GM18498 (cell line): ENCODE measurements at regions not wholly inside any gene's neighbourhood (a gene's known extent, or its start where the extent isn't known, plus 50 kb on each side); places are given as distances from the start of the nearest gene placed in this dataset.

Experiments
- ATAC-seq: cut with Tn5 transposase; IDR thresholded peaks from one replicate; pipeline ENCODE4 v1.9.1; 2021; ENCODE audit warnings: mild to moderate bottlenecking, moderate library complexity; ENCODE audit not compliant: unreplicated experiment

- no peak for ATAC-seq
Observed at GRCh38 chr6:122524056-122524455, 52.4 kb upstream of the SERINC1 start.

GRCh38 chr6:122530440-122531046 lies 58.9 kb upstream of the SERINC1 start:
- peak; percentile 99 for ATAC-seq

- ATAC-seq: no peak
Observed at GRCh38 chr6:122548281-122548680, 61.9 kb upstream of the PKIB start.

- no peak for ATAC-seq
Observed at GRCh38 chr6:122548820-122549219, 61.4 kb upstream of the PKIB start.

GRCh38 chr6:122553697-122554096 lies 56.5 kb upstream of the PKIB start:
- ATAC-seq: no peak

GRCh38 chr6:122555561-122555960 lies 54.6 kb upstream of the PKIB start:
- no peak for ATAC-seq

GRCh38 chr6:122558080-122558479 lies 52.1 kb upstream of the PKIB start:
- no peak for ATAC-seq
